CD14-positive monocyte (primary cell): ENCODE measurements at regions not wholly inside any gene's neighbourhood (a gene's known extent, or its start where the extent isn't known, plus 50 kb on each side); places are given as distances from the start of the nearest gene placed in this dataset.

ENCODE experiments used
- DNase-seq, 3 donors: peaks; one replicate each; pipeline ENCODE4 v3.0.0-alpha.2; 2011 to 2022
- H2AFZ ChIP-seq: 2 replicates; pipeline ENCODE4 v1.6.0; 2012; ENCODE audit warnings: mild to moderate bottlenecking, low read depth, low read length, inconsistent platforms; ENCODE audit not compliant: insufficient read depth, poor library complexity, severe bottlenecking
- H3K27ac ChIP-seq, 2 donors: 1 replicate in 1 of 2; 2 replicates in 1 of 2; pipeline ENCODE4 v1.5.1; 2012 to 2013; ENCODE audit warnings: low read length in 2 of 2, control low read depth in 1 of 2, inconsistent platforms in 1 of 2, low read depth in 1 of 2, mild to moderate bottlenecking in 1 of 2
- H3K27me3 ChIP-seq, 2 donors: one replicate each; pipeline versions ENCODE4 v1.6.0 to v1.6.1; 2011 to 2013; ENCODE audit warnings: low read length in 2 of 2; ENCODE audit not compliant: control insufficient read depth in 2 of 2, insufficient read depth in 2 of 2
- H3K36me3 ChIP-seq, 2 donors: replicated peaks in 1 of 2; 1 replicate in 1 of 2; 2 replicates in 1 of 2; pipeline versions ENCODE4 v1.5.1 to v1.6.1; 2012 to 2013; ENCODE audit warnings: low read length in 2 of 2, control low read depth in 1 of 2, inconsistent platforms in 1 of 2, mild to moderate bottlenecking in 1 of 2; ENCODE audit not compliant: insufficient read depth in 2 of 2, control insufficient read depth in 1 of 2
- H3K4me1 ChIP-seq, 2 donors: 1 replicate in 1 of 2; 2 replicates in 1 of 2; pipeline versions ENCODE4 v1.5.1 to v1.6.1; 2012 to 2013; ENCODE audit warnings: low read length in 2 of 2, control low read depth in 1 of 2, inconsistent platforms in 1 of 2, mild to moderate bottlenecking in 1 of 2, moderate library complexity in 1 of 2; ENCODE audit not compliant: insufficient read depth in 2 of 2, control insufficient read depth in 1 of 2
- H3K4me2 ChIP-seq: replicated peaks from 2 replicates; pipeline ENCODE3; 2012; ENCODE audit warnings: low read length, moderate library complexity, mild to moderate bottlenecking; ENCODE audit not compliant: poor library complexity, severe bottlenecking; ENCODE audit errors: extremely low read depth
- H3K4me3 ChIP-seq, 3 experiments: fragments of 200-600 bp in 1 of 3; sonication (generic) in 1 of 3; replicated peaks in 1 of 3; 1 replicate in 2 of 3; 2 replicates in 1 of 3; pipeline ENCODE4 v1.5.1; 2011 to 2013; ENCODE audit warnings: low read length in 3 of 3, mild to moderate bottlenecking in 3 of 3, control low read depth in 2 of 3, low read depth in 2 of 3, inconsistent platforms in 1 of 3, moderate library complexity in 1 of 3
- H3K79me2 ChIP-seq: 2 replicates; pipeline ENCODE4 v1.6.0; 2012; ENCODE audit warnings: mild to moderate bottlenecking, control low read depth, inconsistent platforms, low read length, moderate library complexity; ENCODE audit not compliant: insufficient read depth
- H3K9ac ChIP-seq: 2 replicates; pipeline ENCODE4 v1.6.0; 2017; ENCODE audit warnings: low read length, mild to moderate bottlenecking; ENCODE audit not compliant: insufficient read depth, poor library complexity, severe bottlenecking
- H3K9me3 ChIP-seq, 2 donors: replicated peaks in 1 of 2; 1 replicate in 1 of 2; 2 replicates in 1 of 2; pipeline versions ENCODE4 v1.5.1 to v1.6.1; 2012 to 2013; ENCODE audit warnings: low read length in 2 of 2, control low read depth in 1 of 2; ENCODE audit not compliant: control insufficient read depth in 1 of 2, insufficient read depth in 1 of 2
- H4K20me1 ChIP-seq: 2 replicates; pipeline ENCODE4 v1.6.0; 2012; ENCODE audit warnings: mild to moderate bottlenecking, low read length, control low read depth, moderate library complexity; ENCODE audit not compliant: insufficient read depth
- H3K27ac Mint-ChIP-seq, 7 donors: one replicate each; pipeline ENCODE4 v1.8.0; 2020; ENCODE audit warnings: mild to moderate bottlenecking in 7 of 7, mixed read lengths in 7 of 7, moderate library complexity in 6 of 7, inconsistent platforms in 2 of 7
- H3K27me3 Mint-ChIP-seq, 3 donors: one replicate each; pipeline ENCODE4 v1.8.0; 2021 to 2022; ENCODE audit warnings: low read depth in 3 of 3, mild to moderate bottlenecking in 3 of 3, mixed read lengths in 3 of 3, moderate library complexity in 3 of 3, inconsistent platforms in 1 of 3
- H3K36me3 Mint-ChIP-seq, 2 donors: one replicate each; pipeline ENCODE4 v1.8.0; 2020; ENCODE audit warnings: mixed read lengths in 2 of 2, inconsistent platforms in 1 of 2, mild to moderate bottlenecking in 1 of 2
- H3K4me1 Mint-ChIP-seq: one replicate; pipeline ENCODE4 v1.8.0; 2020; ENCODE audit warnings: mild to moderate bottlenecking, mixed read lengths
- H3K4me3 Mint-ChIP-seq, 2 donors: one replicate each; pipeline ENCODE4 v1.8.0; 2020; ENCODE audit warnings: mild to moderate bottlenecking in 2 of 2, mixed read lengths in 2 of 2, moderate library complexity in 1 of 2
- H3K9me3 Mint-ChIP-seq, 7 donors: one replicate each; pipeline ENCODE4 v1.8.0; 2020 to 2022; ENCODE audit warnings: mixed read lengths in 7 of 7, mild to moderate bottlenecking in 6 of 7, moderate library complexity in 6 of 7, inconsistent platforms in 2 of 7
- WGBS: methylation state at CpG from one replicate; pipeline ENCODE4 v1.1.5; 2013; ENCODE audit warnings: missing lambda C conversion rate; ENCODE audit not compliant: insufficient coverage; 5-methylcytosine and 5-hydroxymethylcytosine counted together
- intact Hi-C, 2 donors: fragments of 100-400 bp; cut with micrococcal nuclease; formaldehyde crosslinking; loops; one replicate each; pipeline versions ENCODE4 v1.15.0 to v1.15.1; 2023
- TF ChIP-seq, protein P1 (sequence below): fragments of 200-600 bp; IDR thresholded peaks from one replicate; pipeline ENCODE4 v1.8.0; 2022; ENCODE audit warnings: antibody characterized with exemption, mild to moderate bottlenecking

DNA sequence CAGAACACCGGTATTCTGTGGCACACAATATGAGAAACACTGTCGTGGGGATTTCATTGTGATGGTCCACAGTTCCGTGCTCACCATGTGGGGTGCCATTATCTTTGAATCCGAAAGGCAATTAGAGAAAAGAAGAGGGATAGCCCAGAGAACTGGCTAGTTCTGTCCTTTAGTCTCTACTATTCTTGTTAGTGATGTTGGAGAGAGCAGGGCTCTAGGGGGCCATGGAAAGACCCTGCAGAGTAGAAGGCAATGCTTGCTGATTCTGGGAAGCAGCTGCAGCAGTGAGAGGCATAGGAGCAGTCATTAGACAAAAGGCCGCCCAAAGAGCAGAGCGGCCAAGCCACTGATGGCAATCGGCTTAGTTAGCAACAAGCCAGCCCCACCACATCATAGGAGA is 146.3 kb downstream of the TSEN15 start:
- 95% methylated on average over 5 of the region's 7 CpGs for WGBS
- no peaks in the 10 kb centered on the region for H3K4me1 Mint-ChIP-seq
- intact Hi-C loops: no loop called here
- no peak overlapping the region for H3K4me3 Mint-ChIP-seq
- Histone ChIP-seq H3K36me3 (no peaks in the 10 kb centered on the region), H3K9me3 (no peaks in the 10 kb centered on the region), H3K27me3 (no peaks in the 10 kb centered on the region), H3K27ac (no peak overlapping the region), H3K4me2 (no peak overlapping the region), H3K4me1 (no peaks in the 10 kb centered on the region), H3K4me3 (no peak overlapping the region), H3K79me2 (no peaks in the 10 kb centered on the region), H4K20me1 (no peaks in the 10 kb centered on the region), H2AFZ (no peak overlapping the region), H3K9ac (no peak overlapping the region)
- H3K9me3 Mint-ChIP-seq: peaks cover 0 to 3% (median 2%) of the 10 kb centered on the region in 7 donors
- TF ChIP-seq, protein P1, sequence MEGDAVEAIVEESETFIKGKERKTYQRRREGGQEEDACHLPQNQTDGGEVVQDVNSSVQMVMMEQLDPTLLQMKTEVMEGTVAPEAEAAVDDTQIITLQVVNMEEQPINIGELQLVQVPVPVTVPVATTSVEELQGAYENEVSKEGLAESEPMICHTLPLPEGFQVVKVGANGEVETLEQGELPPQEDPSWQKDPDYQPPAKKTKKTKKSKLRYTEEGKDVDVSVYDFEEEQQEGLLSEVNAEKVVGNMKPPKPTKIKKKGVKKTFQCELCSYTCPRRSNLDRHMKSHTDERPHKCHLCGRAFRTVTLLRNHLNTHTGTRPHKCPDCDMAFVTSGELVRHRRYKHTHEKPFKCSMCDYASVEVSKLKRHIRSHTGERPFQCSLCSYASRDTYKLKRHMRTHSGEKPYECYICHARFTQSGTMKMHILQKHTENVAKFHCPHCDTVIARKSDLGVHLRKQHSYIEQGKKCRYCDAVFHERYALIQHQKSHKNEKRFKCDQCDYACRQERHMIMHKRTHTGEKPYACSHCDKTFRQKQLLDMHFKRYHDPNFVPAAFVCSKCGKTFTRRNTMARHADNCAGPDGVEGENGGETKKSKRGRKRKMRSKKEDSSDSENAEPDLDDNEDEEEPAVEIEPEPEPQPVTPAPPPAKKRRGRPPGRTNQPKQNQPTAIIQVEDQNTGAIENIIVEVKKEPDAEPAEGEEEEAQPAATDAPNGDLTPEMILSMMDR: no peak
- DNase-seq: no peak
- no peak overlapping the region for H3K27ac Mint-ChIP-seq
- H3K27me3 Mint-ChIP-seq: no peaks in the 10 kb centered on the region
- no peaks in the 10 kb centered on the region for H3K36me3 Mint-ChIP-seq

DNA sequence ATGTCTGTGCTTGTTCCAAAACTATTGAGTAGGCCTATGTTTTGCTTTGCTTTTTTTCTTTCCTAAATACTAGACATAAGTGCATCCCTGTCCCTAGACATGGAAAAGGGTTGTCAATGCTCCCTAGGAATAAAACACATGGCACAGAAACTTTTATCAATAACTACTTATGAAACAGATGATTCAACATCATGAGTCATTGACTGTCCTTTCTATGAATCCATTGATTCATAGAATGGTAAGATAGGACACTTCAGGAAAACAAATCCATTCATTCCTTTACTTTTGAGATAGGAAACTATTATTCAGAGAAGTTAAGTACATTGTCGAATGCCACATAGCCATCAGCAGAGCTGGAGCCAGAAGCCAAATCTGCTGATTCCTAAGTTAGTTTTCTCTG is 147.5 kb downstream of the TSEN15 start:
- Histone ChIP-seq H3K9ac (no peak overlapping the region), H3K9me3 (no peaks in the 10 kb centered on the region), H3K27me3 (no peaks in the 10 kb centered on the region), H3K4me3 (no peak overlapping the region), H3K4me2 (no peak overlapping the region), H4K20me1 (no peaks in the 10 kb centered on the region), H3K27ac (no peak overlapping the region), H3K36me3 (no peaks in the 10 kb centered on the region), H3K79me2 (no peaks in the 10 kb centered on the region), H2AFZ (no peak overlapping the region), H3K4me1 (no peaks in the 10 kb centered on the region)
- intact Hi-C loops: no loop called here
- DNase-seq: no peak
- Mint-ChIP-seq H3K9me3 (peaks cover 0 to 4% (median 2%) of the 10 kb centered on the region in 7 donors), H3K27ac (no peak overlapping the region), H3K4me1 (peaks cover 4% of the 10 kb centered on the region), H3K4me3 (no peak overlapping the region), H3K36me3 (no peaks in the 10 kb centered on the region), H3K27me3 (no peaks in the 10 kb centered on the region)
- no CpG with 5 or more reads among the region's 1 CpG for WGBS
- TF ChIP-seq, protein P1: no peak
